H1 (cell line): ENCODE measurements at regions not wholly inside any gene's neighbourhood (a gene's known extent, or its start where the extent isn't known, plus 50 kb on each side); places are given as distances from the start of the nearest gene placed in this dataset.

ENCODE experiments used
- CTCF ChIA-PET: fragments of 300-600 bp; sonication (Branson Sonifier 250); formaldehyde crosslinking; loops from one replicate; lab custom pipeline; 2021; ENCODE audit not compliant: partially characterized antibody; lab: Charles Lee
- POLR2A ChIA-PET: fragments of 300-600 bp; sonication (Branson Sonifier 250); formaldehyde crosslinking; loops from one replicate; lab custom pipeline; 2021; ENCODE audit warnings: inconsistent platforms; ENCODE audit not compliant: partially characterized antibody; lab: Charles Lee
- DNase-seq, 2 experiments: peaks; one replicate each; pipeline versions ENCODE4 v3.0.0 to v3.0.0-alpha.2; 2010 to 2022; ENCODE audit warnings: low spot score in 2 of 2, low read depth in 1 of 2, mixed read lengths in 1 of 2
- FAIRE-seq: peaks from 2 replicates; lab custom pipeline; 2011; peaks lifted over from hg19 to GRCh38; lab: Jason Lieb, UNC
- H2AFZ ChIP-seq: 2 replicates; pipeline ENCODE4 v1.8.1; 2012; ENCODE audit warnings: low read length, inconsistent platforms
- H2AK5ac ChIP-seq: 2 replicates; pipeline ENCODE4 v1.6.1; 2013; ENCODE audit warnings: low read depth, low read length
- H2BK120ac ChIP-seq: replicated peaks from 2 replicates; pipeline ENCODE3; 2013; ENCODE audit warnings: low read depth, low read length, inconsistent platforms
- H2BK12ac ChIP-seq: 2 replicates; pipeline ENCODE4 v1.6.1; 2013; ENCODE audit warnings: low read depth, low read length
- H2BK15ac ChIP-seq: 2 replicates; pipeline ENCODE4 v1.6.1; 2013; ENCODE audit warnings: low read length
- H2BK20ac ChIP-seq: 2 replicates; pipeline ENCODE4 v1.6.1; 2013; ENCODE audit warnings: low read length
- H2BK5ac ChIP-seq: 2 replicates; pipeline ENCODE4 v1.6.1; 2013; ENCODE audit warnings: low read depth, low read length
- H3K14ac ChIP-seq: 2 replicates; pipeline ENCODE4 v1.6.1; 2013; ENCODE audit warnings: inconsistent platforms; ENCODE audit not compliant: insufficient read length
- H3K18ac ChIP-seq: 2 replicates; pipeline ENCODE4 v1.6.1; 2013; ENCODE audit warnings: low read length; ENCODE audit errors: extremely low read depth
- H3K23ac ChIP-seq: 2 replicates; pipeline ENCODE4 v1.6.1; 2013; ENCODE audit warnings: inconsistent platforms; ENCODE audit not compliant: insufficient read length
- H3K23me2 ChIP-seq: 2 replicates; pipeline ENCODE4 v1.6.1; 2013; ENCODE audit warnings: low read depth, low read length
- H3K27ac ChIP-seq: 2 replicates; pipeline ENCODE4 v1.6.1; 2011; ENCODE audit warnings: low read depth, low read length, inconsistent platforms
- H3K27me3 ChIP-seq, 4 experiments: replicated peaks in 1 of 4; 1 replicate in 1 of 4; 2 replicates in 3 of 4; pipeline versions ENCODE4 v1.6.1 to v1.8.1; 2011 to 2013; ENCODE audit warnings: low read length in 3 of 4, mild to moderate bottlenecking in 3 of 4, inconsistent platforms in 2 of 4, mixed read lengths in 2 of 4, moderate library complexity in 1 of 4; ENCODE audit not compliant: control insufficient read depth in 3 of 4, insufficient read depth in 3 of 4; ENCODE audit errors: extremely low read depth in 1 of 4
- H3K36me3 ChIP-seq, 4 experiments: 2 replicates each; pipeline versions ENCODE4 v1.6.1 to v1.8.1; 2011 to 2013; ENCODE audit warnings: mild to moderate bottlenecking in 4 of 4, low read length in 3 of 4, moderate library complexity in 2 of 4, control low read depth in 1 of 4, inconsistent platforms in 1 of 4; ENCODE audit not compliant: insufficient read depth in 4 of 4, control insufficient read depth in 2 of 4
- H3K4ac ChIP-seq: replicated peaks from 2 replicates; pipeline ENCODE3; 2013; ENCODE audit warnings: low read length, low read depth, mixed read lengths, inconsistent platforms; ENCODE audit not compliant: insufficient read length
- H3K4me1 ChIP-seq, 4 experiments: replicated peaks in 1 of 4; 1 replicate in 1 of 4; 2 replicates in 3 of 4; pipeline versions ENCODE4 v1.6.1 to v1.8.1; 2011 to 2013; ENCODE audit warnings: low read length in 3 of 4, inconsistent platforms in 2 of 4, mixed read lengths in 1 of 4; ENCODE audit not compliant: insufficient read depth in 4 of 4, control insufficient read depth in 3 of 4
- H3K4me2 ChIP-seq, 2 experiments: 2 replicates each; pipeline versions ENCODE4 v1.6.1 to v1.8.1; 2011 to 2013; ENCODE audit warnings: low read depth in 2 of 2, low read length in 2 of 2, control low read depth in 1 of 2, inconsistent platforms in 1 of 2, mild to moderate bottlenecking in 1 of 2; ENCODE audit not compliant: insufficient read depth in 1 of 2
- H3K4me3 ChIP-seq, 4 experiments: fragments of 200-600, 300-600 bp in 1 of 4; sonication (generic), shearing (Covaris generic), sonication (Bioruptor Twin) in 1 of 4; 2 replicates each; pipeline versions ENCODE4 v1.5.1 to v1.8.1; 2011 to 2016; ENCODE audit warnings: low read length in 4 of 4, low read depth in 3 of 4, control low read depth in 2 of 4, inconsistent platforms in 2 of 4, mild to moderate bottlenecking in 2 of 4, mixed read lengths in 1 of 4, moderate library complexity in 1 of 4; ENCODE audit not compliant: insufficient read depth in 2 of 4; ENCODE audit errors: extremely low read depth in 1 of 4
- H3K56ac ChIP-seq: replicated peaks from 2 replicates; pipeline ENCODE3; 2013; ENCODE audit warnings: low read depth, mild to moderate bottlenecking, mixed read lengths, low read length, inconsistent platforms; ENCODE audit not compliant: insufficient read length
- H3K79me1 ChIP-seq: 2 replicates; pipeline ENCODE4 v1.6.1; 2013; ENCODE audit warnings: low read depth, low read length, control low read depth
- H3K79me2 ChIP-seq, 2 experiments: 2 replicates each; pipeline versions ENCODE4 v1.6.1 to v1.8.1; 2012 to 2013; ENCODE audit warnings: low read length in 2 of 2, mild to moderate bottlenecking in 2 of 2, inconsistent platforms in 1 of 2; ENCODE audit not compliant: insufficient read depth in 2 of 2, control insufficient read depth in 1 of 2
- H3K9ac ChIP-seq, 4 experiments: replicated peaks in 1 of 4; 1 replicate in 1 of 4; 2 replicates in 3 of 4; pipeline versions ENCODE4 v1.6.1 to v1.8.1; 2011 to 2013; ENCODE audit warnings: low read depth in 3 of 4, low read length in 3 of 4, control low read depth in 2 of 4, mild to moderate bottlenecking in 2 of 4, moderate library complexity in 2 of 4, inconsistent platforms in 1 of 4; ENCODE audit errors: extremely low read depth in 1 of 4
- H3K9me3 ChIP-seq, 2 experiments: 2 replicates each; pipeline versions ENCODE4 v1.6.1 to v1.8.1; 2012 to 2013; ENCODE audit warnings: mild to moderate bottlenecking in 2 of 2, moderate library complexity in 2 of 2, control low read depth in 1 of 2, inconsistent platforms in 1 of 2, low read depth in 1 of 2, low read length in 1 of 2, mixed read lengths in 1 of 2; ENCODE audit not compliant: insufficient read depth in 2 of 2
- H4K20me1 ChIP-seq, 2 experiments: replicated peaks in 1 of 2; 2 replicates each; pipeline versions ENCODE3 to v1.8.1; 2011 to 2013; ENCODE audit warnings: inconsistent platforms in 2 of 2, low read length in 2 of 2, mild to moderate bottlenecking in 1 of 2; ENCODE audit not compliant: insufficient read depth in 2 of 2, control insufficient read depth in 1 of 2
- H4K5ac ChIP-seq: 2 replicates; pipeline ENCODE4 v1.6.1; 2013; ENCODE audit warnings: low read length, low read depth, mixed read lengths, inconsistent platforms; ENCODE audit not compliant: insufficient read length
- H4K8ac ChIP-seq: 2 replicates; pipeline ENCODE4 v1.8.0; 2013; ENCODE audit warnings: mild to moderate bottlenecking, moderate library complexity, low read length, inconsistent platforms; ENCODE audit not compliant: insufficient read depth; ENCODE audit errors: extremely low read depth
- H4K91ac ChIP-seq: replicated peaks from 2 replicates; pipeline ENCODE3; 2013; ENCODE audit warnings: low read length, mixed read lengths, inconsistent platforms; ENCODE audit not compliant: insufficient read length
- ATF2 ChIP-seq: IDR thresholded peaks from 2 replicates; pipeline ENCODE4 v1.6.1; 2012; ENCODE audit warnings: low read length, inconsistent platforms
- CHD1 ChIP-seq: IDR thresholded peaks from 2 replicates; pipeline ENCODE4 v1.6.1; 2012; ENCODE audit warnings: low read depth, low read length, improper control_type of control experiment
- CREB1 ChIP-seq: IDR thresholded peaks from 2 replicates; pipeline ENCODE4 v1.6.1; 2012; ENCODE audit warnings: inconsistent platforms
- CTCF ChIP-seq, 3 experiments: IDR thresholded peaks; 1 replicate in 2 of 3; 2 replicates in 1 of 3; pipeline versions ENCODE4 v1.5.1 to v1.6.1; 2011; ENCODE audit warnings: low read length in 3 of 3, mild to moderate bottlenecking in 3 of 3, inconsistent platforms in 2 of 3, low read depth in 1 of 3, moderate library complexity in 1 of 3; ENCODE audit not compliant: insufficient read depth in 1 of 3; ENCODE audit errors: control extremely low read depth in 1 of 3
- KDM5A ChIP-seq: fragments of 200-600 bp; IDR thresholded peaks from 2 replicates; pipeline ENCODE4 v1.7.1; 2012; ENCODE audit warnings: mild to moderate bottlenecking, low read length, inconsistent platforms, mixed read lengths
- NRF1 ChIP-seq: IDR thresholded peaks from 2 replicates; pipeline ENCODE4 v1.6.1; 2011; ENCODE audit warnings: mild to moderate bottlenecking, low read depth, low read length, improper control_type of control experiment
- RBBP5 ChIP-seq: IDR thresholded peaks from 2 replicates; pipeline ENCODE4 v1.7.1; 2012; ENCODE audit warnings: low read depth, mild to moderate bottlenecking, inconsistent platforms, low read length, moderate library complexity, borderline replicate concordance
- RFX5 ChIP-seq: IDR thresholded peaks from 2 replicates; pipeline ENCODE4 v1.6.1; 2011; ENCODE audit warnings: low read depth, low read length, improper control_type of control experiment, borderline replicate concordance
- RXRA ChIP-seq: IDR thresholded peaks from 2 replicates; pipeline ENCODE4 v1.6.1; 2011; ENCODE audit warnings: low read depth, mild to moderate bottlenecking, low read length, moderate library complexity; ENCODE audit not compliant: insufficient read depth
- SUZ12 ChIP-seq: fragments of 200-600 bp; sonication (generic); IDR thresholded peaks from 2 replicates; pipeline ENCODE4 v1.6.1; 2012; ENCODE audit warnings: mild to moderate bottlenecking, inconsistent platforms, low read length, moderate library complexity, mixed read lengths
- WGBS, 2 experiments: shearing (Covaris generic) in 1 of 2; methylation state at CpG; one replicate each; pipeline versions ENCODE4 v1.1.6 to v1.1.7; 2013 to 2015; ENCODE audit warnings: low lambda C conversion rate in 2 of 2, mixed read lengths in 2 of 2, inconsistent platforms in 1 of 2, low coverage in 1 of 2, missing lambda C conversion rate in 1 of 2; ENCODE audit not compliant: insufficient replicate concordance in 2 of 2, insufficient coverage in 1 of 2, insufficient read length in 1 of 2; ENCODE audit errors: extremely low coverage in 1 of 2, missing lambda C conversion rate in 1 of 2; 5-methylcytosine and 5-hydroxymethylcytosine counted together

- no peak overlapping the region for H4K5ac ChIP-seq
- H3K56ac ChIP-seq = no peak overlapping the region
- peaks cover 0 to 1% (median 0%) of the 10 kb centered on the region in 4 experiments; a peak in 1 of 7 replicates for H3K27me3 ChIP-seq
- no peaks in the 10 kb centered on the region for H3K4me1 ChIP-seq
- no peaks in the 10 kb centered on the region for H3K9me3 ChIP-seq
- H2BK15ac ChIP-seq = no peak overlapping the region
- no peak overlapping the region for H2AFZ ChIP-seq
- H3K9ac ChIP-seq = no peak overlapping the region
- H4K8ac ChIP-seq = no peak overlapping the region
- H2BK20ac ChIP-seq = no peak overlapping the region
- H3K4me3 ChIP-seq = no peak overlapping the region
- WGBS, 2 experiments = 95% methylated on average over 10 of the region's 10 CpGs; no CpG with 5 or more reads in 1 of the 2 experiments
- no peaks in the 10 kb centered on the region for H3K23me2 ChIP-seq
- ChIA-PET CTCF (interaction anchor here (0.6 to 1.2 kb wide), 6 partner anchors 9 to 290 kb away, joined by 3 to 5 read pairs (median 4); no protein-coding TSS in a partner anchor), POLR2A (no interaction called here)
- no peak overlapping the region for H3K27ac ChIP-seq
- peak overlapping the region; percentile 82 for H4K91ac ChIP-seq
- no peak overlapping the region for H3K23ac ChIP-seq
- H4K20me1 ChIP-seq = no peaks in the 10 kb centered on the region
- H3K4me2 ChIP-seq = no peak overlapping the region
- no peak overlapping the region for H2BK5ac ChIP-seq
- H2BK12ac ChIP-seq = no peak overlapping the region
- H3K14ac ChIP-seq = no peak overlapping the region
- H3K18ac ChIP-seq = no peak overlapping the region
- H2BK120ac ChIP-seq = no peak overlapping the region
- FAIRE-seq (no peak), DNase-seq (no peak)
- 0 out of 2 replicates have a peak overlapping the region, but pooled peaks have one; percentile 91 for H2AK5ac ChIP-seq
- no peaks in the 10 kb centered on the region for H3K79me2 ChIP-seq
- H3K4ac ChIP-seq = no peak overlapping the region
- no peaks in the 10 kb centered on the region for H3K79me1 ChIP-seq
- no peaks in the 10 kb centered on the region for H3K36me3 ChIP-seq
- TF ChIP-seq KDM5A = no peak
- no peak for TF ChIP-seq SUZ12
- TF ChIP-seq CTCF (IDR thresholded peaks at IDR 0.05; ENCODE audit: control extremely low read depth in 1 of 3, insufficient read depth in 1 of 3, low read depth in 1 of 3, low read length in 3 of 3) = no peak
- no peak for TF ChIP-seq CHD1
- TF ChIP-seq CREB1 = no peak
- TF ChIP-seq RFX5 = no peak
- TF ChIP-seq ATF2 = no peak
- TF ChIP-seq RBBP5 = no peak
- TF ChIP-seq NRF1 = no peak
- no peak for TF ChIP-seq RXRA
These were observed 59.4 kb upstream of the NUP50 start for GRCh38 chr22:45104313-45104712.
